Stomach (tissue), 8 donors: ENCODE measurements at regions not wholly inside any gene's neighbourhood (a gene's known extent, or its start where the extent isn't known, plus 50 kb on each side); places are given as distances from the start of the nearest gene placed in this dataset.

Source experiments
- DNase-seq, 2 donors: peaks; one replicate each; pipeline versions ENCODE4 v3.0.0 to v3.0.0-alpha.2; 2013 to 2019
- H3K27ac ChIP-seq, 5 donors: fragments of 200-600 bp in 4 of 5; sonication (generic) in 4 of 5; one replicate each; pipeline ENCODE4 v1.5.1; 2013 to 2019; ENCODE audit warnings: mild to moderate bottlenecking in 1 of 5, moderate library complexity in 1 of 5
- H3K27me3 ChIP-seq, 3 donors: fragments of 200-600 bp; sonication (generic); one replicate each; pipeline ENCODE4 v1.5.1; 2017 to 2019; ENCODE audit warnings: mixed run types in 1 of 3
- H3K36me3 ChIP-seq, 4 donors: fragments of 200-600 bp; sonication (generic); 1 replicate in 3 of 4; 2 replicates in 1 of 4; pipeline ENCODE4 v1.5.1; 2016 to 2019
- H3K4me1 ChIP-seq, 4 donors: fragments of 200-600 bp; sonication (generic); one replicate each; pipeline ENCODE4 v1.5.1; 2016 to 2019
- H3K4me3 ChIP-seq, 4 donors: fragments of 200-600 bp; sonication (generic) in 3 of 4; one replicate each; pipeline ENCODE4 v1.5.1; 2016 to 2019; ENCODE audit warnings: mild to moderate bottlenecking in 1 of 4
- H3K9me3 ChIP-seq, 4 donors: fragments of 200-600 bp; sonication (generic); one replicate each; pipeline ENCODE4 v1.5.1; 2016 to 2019
- EP300 ChIP-seq: sonication (generic); formaldehyde crosslinking; IDR thresholded peaks from one replicate; pipeline ENCODE4 v1.6.1; 2017; ENCODE audit warnings: antibody characterized with exemption
- POLR2A ChIP-seq, 4 donors: fragments of 450-650 bp; IDR thresholded peaks; one replicate each; pipeline ENCODE4 v1.6.1; 2016; ENCODE audit warnings: antibody characterized with exemption in 4 of 4, control low read depth in 2 of 4, mild to moderate bottlenecking in 1 of 4, moderate library complexity in 1 of 4
- POLR2AphosphoS5 ChIP-seq, 3 donors: sonication (generic); formaldehyde crosslinking; IDR thresholded peaks; one replicate each; pipeline ENCODE4 v1.6.1; 2016; ENCODE audit warnings: antibody characterized with exemption in 3 of 3
- WGBS, 5 donors: extraction: QIAGEN DNeasy Blood & Tissue Kit in 3 of 5; methylation state at CpG; one replicate each; pipeline versions ENCODE4 v1.1.5 to v1.1.7; 2013 to 2018; 5-methylcytosine and 5-hydroxymethylcytosine counted together
- intact Hi-C: fragments of 100-400 bp; cut with DNase I; formaldehyde crosslinking; loops from one replicate; pipeline ENCODE4 v1.15.1; 2023; ENCODE audit warnings: low total_unique reads
- TF ChIP-seq, protein P1 (sequence below), 7 experiments: fragments of 450-650 bp in 4 of 7; fragments of 200-600 bp in 3 of 7; sonication (generic) in 3 of 7; IDR thresholded peaks; one replicate each; pipeline ENCODE4 v1.5.1; 2016 to 2019; ENCODE audit warnings: antibody characterized with exemption in 7 of 7, control low read depth in 2 of 7, mild to moderate bottlenecking in 1 of 7
- donor health status: healthy with polysubstance abuse.
- donor health status: Bipolar disorder and iron deficiency.
- donor health status: healthy.

GRCh38 chr2:4715065-4715464, 977.1 kb upstream of the SOX11 start:
- DNase-seq: no peak
- Histone ChIP-seq H3K27ac (no peak overlapping the region), H3K4me1 (no peaks in the 10 kb centered on the region), H3K27me3 (no peaks in the 10 kb centered on the region), H3K4me3 (no peak overlapping the region), H3K36me3 (no peaks in the 10 kb centered on the region), H3K9me3 (peaks cover 0 to 53% (median 14%) of the 10 kb centered on the region in 4 donors)
- no peak for TF ChIP-seq POLR2A (IDR thresholded peaks at IDR 0.05)
- no peak for TF ChIP-seq EP300
- TF ChIP-seq POLR2AphosphoS5 (IDR thresholded peaks at IDR 0.05): no peak
- TF ChIP-seq, protein P1, sequence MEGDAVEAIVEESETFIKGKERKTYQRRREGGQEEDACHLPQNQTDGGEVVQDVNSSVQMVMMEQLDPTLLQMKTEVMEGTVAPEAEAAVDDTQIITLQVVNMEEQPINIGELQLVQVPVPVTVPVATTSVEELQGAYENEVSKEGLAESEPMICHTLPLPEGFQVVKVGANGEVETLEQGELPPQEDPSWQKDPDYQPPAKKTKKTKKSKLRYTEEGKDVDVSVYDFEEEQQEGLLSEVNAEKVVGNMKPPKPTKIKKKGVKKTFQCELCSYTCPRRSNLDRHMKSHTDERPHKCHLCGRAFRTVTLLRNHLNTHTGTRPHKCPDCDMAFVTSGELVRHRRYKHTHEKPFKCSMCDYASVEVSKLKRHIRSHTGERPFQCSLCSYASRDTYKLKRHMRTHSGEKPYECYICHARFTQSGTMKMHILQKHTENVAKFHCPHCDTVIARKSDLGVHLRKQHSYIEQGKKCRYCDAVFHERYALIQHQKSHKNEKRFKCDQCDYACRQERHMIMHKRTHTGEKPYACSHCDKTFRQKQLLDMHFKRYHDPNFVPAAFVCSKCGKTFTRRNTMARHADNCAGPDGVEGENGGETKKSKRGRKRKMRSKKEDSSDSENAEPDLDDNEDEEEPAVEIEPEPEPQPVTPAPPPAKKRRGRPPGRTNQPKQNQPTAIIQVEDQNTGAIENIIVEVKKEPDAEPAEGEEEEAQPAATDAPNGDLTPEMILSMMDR (IDR thresholded peaks at IDR 0.05): no peak
- intact Hi-C loops: no loop called here
- 47 to 63% (median 57%) methylated on average over 2 of the region's 2 CpGs for WGBS, 5 donors

DNA sequence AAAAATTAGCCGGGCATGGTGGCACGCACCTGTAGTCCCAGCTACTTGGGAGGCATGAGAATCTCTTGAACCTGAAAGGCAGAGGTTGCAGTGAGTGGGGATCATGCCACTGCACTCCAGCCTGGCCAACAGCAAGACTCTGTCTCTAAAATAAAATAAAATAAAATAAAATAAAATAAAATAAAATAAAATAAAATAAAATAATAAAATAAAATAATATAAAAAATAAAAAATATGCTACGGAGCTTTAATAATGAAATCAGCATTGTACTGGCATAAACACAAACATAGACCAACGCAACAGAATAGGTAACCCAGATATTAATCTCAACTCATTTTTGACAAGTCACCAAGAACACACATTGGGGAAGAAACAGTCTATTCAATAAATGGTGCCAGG, 973.4 kb upstream of the SOX11 start:
- 80 to 86% (median 84%) methylated on average over 4 of the region's 4 CpGs for WGBS, 5 donors
- DNase-seq: no peak
- H3K4me3 ChIP-seq: no peak overlapping the region
- TF ChIP-seq, protein P1 (IDR thresholded peaks at IDR 0.05): no peak
- TF ChIP-seq POLR2AphosphoS5 (IDR thresholded peaks at IDR 0.05) (no peak), POLR2A (IDR thresholded peaks at IDR 0.05) (no peak), EP300 (no peak)
- H3K36me3 ChIP-seq: no peaks in the 10 kb centered on the region
- H3K27ac ChIP-seq: no peak overlapping the region
- H3K27me3 ChIP-seq: no peaks in the 10 kb centered on the region
- peaks cover 0 to 43% (median 16%) of the 10 kb centered on the region in 4 donors for H3K9me3 ChIP-seq
- no peaks in the 10 kb centered on the region for H3K4me1 ChIP-seq
- intact Hi-C loops: no loop called here

DNA sequence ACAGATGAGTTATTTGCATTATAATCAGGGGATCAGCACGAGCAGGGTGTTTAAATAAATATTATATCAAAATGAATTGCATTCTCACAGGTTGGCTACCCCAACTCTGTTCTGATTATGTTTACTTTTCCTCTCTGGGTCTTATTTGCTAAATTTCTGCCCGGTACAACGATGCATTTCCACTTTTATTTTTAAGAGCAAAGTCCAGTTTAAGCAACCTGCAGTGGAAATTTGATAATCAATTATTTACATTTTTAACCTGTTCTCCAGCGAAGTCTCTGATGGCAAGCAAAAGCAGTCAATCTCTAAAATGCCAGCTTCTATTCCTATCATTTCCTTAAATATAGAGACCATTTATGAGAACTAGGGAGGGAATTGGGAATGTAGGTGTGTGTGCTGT, 966.6 kb upstream of the SOX11 start:
- intact Hi-C loops: no loop called here
- TF ChIP-seq, protein P1 (IDR thresholded peaks at IDR 0.05): no peak
- TF ChIP-seq EP300 (no peak), POLR2A (IDR thresholded peaks at IDR 0.05) (no peak), POLR2AphosphoS5 (IDR thresholded peaks at IDR 0.05) (no peak)
- H3K36me3 ChIP-seq: no peaks in the 10 kb centered on the region
- no peak for DNase-seq
- WGBS, 5 donors: 29 to 64% (median 37%) methylated on average over 4 of the region's 4 CpGs
- no peak overlapping the region for H3K27ac ChIP-seq
- peaks cover 0 to 10% (median 4%) of the 10 kb centered on the region in 4 donors for H3K9me3 ChIP-seq
- H3K27me3 ChIP-seq: no peaks in the 10 kb centered on the region
- no peaks in the 10 kb centered on the region for H3K4me1 ChIP-seq
- no peak overlapping the region for H3K4me3 ChIP-seq

- no peaks in the 10 kb centered on the region for H3K36me3 ChIP-seq
- no peak overlapping the region for H3K27ac ChIP-seq
- no peak for DNase-seq
- no peaks in the 10 kb centered on the region for H3K4me1 ChIP-seq
- H3K27me3 ChIP-seq: no peaks in the 10 kb centered on the region
- no peaks in the 10 kb centered on the region for H3K9me3 ChIP-seq
- intact Hi-C loops: no loop called here
- TF ChIP-seq POLR2A (IDR thresholded peaks at IDR 0.05) (no peak), POLR2AphosphoS5 (IDR thresholded peaks at IDR 0.05) (no peak), EP300 (no peak)
- TF ChIP-seq, protein P1 (IDR thresholded peaks at IDR 0.05): no peak
- WGBS, 5 donors: 91 to 99% (median 93%) methylated on average over 2 of the region's 2 CpGs
- H3K4me3 ChIP-seq: no peak overlapping the region
Measured at GRCh38 chr2:4732560-4732959, 959.6 kb upstream of the SOX11 start.
